ENCODE measurements at regions not wholly inside any gene's neighbourhood (a gene's known extent, or its start where the extent isn't known, plus 50 kb on each side); places are given as distances from the start of the nearest gene placed in this dataset.

- Histone ChIP-seq H3K36me3 (ENCODE audit: control insufficient read depth, insufficient read depth, low read length) (no peaks in the 10 kb centered on the region), H3K4me3 (ENCODE audit: low read depth, low read length) (no peak overlapping the region), H3K27me3 (ENCODE audit: control insufficient read depth, insufficient read depth, low read length) (no peaks in the 10 kb centered on the region)
- TF ChIP-seq, protein P1, sequence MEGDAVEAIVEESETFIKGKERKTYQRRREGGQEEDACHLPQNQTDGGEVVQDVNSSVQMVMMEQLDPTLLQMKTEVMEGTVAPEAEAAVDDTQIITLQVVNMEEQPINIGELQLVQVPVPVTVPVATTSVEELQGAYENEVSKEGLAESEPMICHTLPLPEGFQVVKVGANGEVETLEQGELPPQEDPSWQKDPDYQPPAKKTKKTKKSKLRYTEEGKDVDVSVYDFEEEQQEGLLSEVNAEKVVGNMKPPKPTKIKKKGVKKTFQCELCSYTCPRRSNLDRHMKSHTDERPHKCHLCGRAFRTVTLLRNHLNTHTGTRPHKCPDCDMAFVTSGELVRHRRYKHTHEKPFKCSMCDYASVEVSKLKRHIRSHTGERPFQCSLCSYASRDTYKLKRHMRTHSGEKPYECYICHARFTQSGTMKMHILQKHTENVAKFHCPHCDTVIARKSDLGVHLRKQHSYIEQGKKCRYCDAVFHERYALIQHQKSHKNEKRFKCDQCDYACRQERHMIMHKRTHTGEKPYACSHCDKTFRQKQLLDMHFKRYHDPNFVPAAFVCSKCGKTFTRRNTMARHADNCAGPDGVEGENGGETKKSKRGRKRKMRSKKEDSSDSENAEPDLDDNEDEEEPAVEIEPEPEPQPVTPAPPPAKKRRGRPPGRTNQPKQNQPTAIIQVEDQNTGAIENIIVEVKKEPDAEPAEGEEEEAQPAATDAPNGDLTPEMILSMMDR (IDR thresholded peaks at IDR 0.05; ENCODE audit: insufficient read depth, low read length, poor library complexity, severe bottlenecking), result no peak
- DNase-seq (ENCODE audit: low read depth), result no peak
Observed at GRCh38 chr1:50358962-50359361, 64.3 kb downstream of the DMRTA2 start.

- no peak overlapping the region for H3K4me3 ChIP-seq (ENCODE audit: low read depth, low read length)
- no peaks in the 10 kb centered on the region for H3K27me3 ChIP-seq (ENCODE audit: control insufficient read depth, insufficient read depth, low read length)
- DNase-seq (ENCODE audit: low read depth), result no peak
- H3K36me3 ChIP-seq (ENCODE audit: control insufficient read depth, insufficient read depth, low read length), result no peaks in the 10 kb centered on the region
- TF ChIP-seq, protein P1 (IDR thresholded peaks at IDR 0.05; ENCODE audit: insufficient read depth, low read length, poor library complexity, severe bottlenecking), result no peak
Observed at GRCh38 chr1:50357186-50357585, 66.1 kb downstream of the DMRTA2 start.

- Histone ChIP-seq H3K4me3 (ENCODE audit: low read depth, low read length) (no peak overlapping the region), H3K36me3 (ENCODE audit: control insufficient read depth, insufficient read depth, low read length) (no peaks in the 10 kb centered on the region), H3K27me3 (ENCODE audit: control insufficient read depth, insufficient read depth, low read length) (no peaks in the 10 kb centered on the region)
- no peak for DNase-seq (ENCODE audit: low read depth)
- TF ChIP-seq, protein P1 (IDR thresholded peaks at IDR 0.05; ENCODE audit: insufficient read depth, low read length, poor library complexity, severe bottlenecking), result no peak
Observed at GRCh38 chr1:50354813-50355212, 68.4 kb downstream of the DMRTA2 start.

- TF ChIP-seq, protein P1 (IDR thresholded peaks at IDR 0.05; ENCODE audit: insufficient read depth, low read length, poor library complexity, severe bottlenecking), result no peak
- no peaks in the 10 kb centered on the region for H3K27me3 ChIP-seq (ENCODE audit: control insufficient read depth, insufficient read depth, low read length)
- no peak for DNase-seq (ENCODE audit: low read depth)
- H3K36me3 ChIP-seq (ENCODE audit: control insufficient read depth, insufficient read depth, low read length), result no peaks in the 10 kb centered on the region
- H3K4me3 ChIP-seq (ENCODE audit: low read depth, low read length), result no peak overlapping the region
Observed at GRCh38 chr1:50352428-50352827, 70.8 kb downstream of the DMRTA2 start.

- Histone ChIP-seq H3K36me3 (ENCODE audit: control insufficient read depth, insufficient read depth, low read length) (no peaks in the 10 kb centered on the region), H3K27me3 (ENCODE audit: control insufficient read depth, insufficient read depth, low read length) (no peaks in the 10 kb centered on the region), H3K4me3 (ENCODE audit: low read depth, low read length) (no peak overlapping the region)
- TF ChIP-seq, protein P1 (IDR thresholded peaks at IDR 0.05; ENCODE audit: insufficient read depth, low read length, poor library complexity, severe bottlenecking), result no peak
- no peak for DNase-seq (ENCODE audit: low read depth)
Observed at GRCh38 chr1:50350868-50351267, 72.4 kb downstream of the DMRTA2 start.

GRCh38 chr1:50350421-50350820 lies 72.8 kb downstream of the DMRTA2 start:
- Histone ChIP-seq H3K27me3 (ENCODE audit: control insufficient read depth, insufficient read depth, low read length) (no peaks in the 10 kb centered on the region), H3K4me3 (ENCODE audit: low read depth, low read length) (no peak overlapping the region), H3K36me3 (ENCODE audit: control insufficient read depth, insufficient read depth, low read length) (no peaks in the 10 kb centered on the region)
- no peak for DNase-seq (ENCODE audit: low read depth)
- TF ChIP-seq, protein P1 (IDR thresholded peaks at IDR 0.05; ENCODE audit: insufficient read depth, low read length, poor library complexity, severe bottlenecking), result no peak
